ENCODE measurements at regions not wholly inside any gene's neighbourhood (a gene's known extent, or its start where the extent isn't known, plus 50 kb on each side); places are given as distances from the start of the nearest gene placed in this dataset.
"Not testable (repeated sequence)": the region's sequence is repeated elsewhere in the genome, so short reads cannot be mapped to it uniquely, and the experiment has no call there.

- no peak overlapping the region for H3K4me3 Mint-ChIP-seq
- H3K36me3 Mint-ChIP-seq, result no peaks in the 10 kb centered on the region
- no peak for ATAC-seq
- peaks cover 6% of the 10 kb centered on the region for H3K9me3 Mint-ChIP-seq
- no peaks in the 10 kb centered on the region for H3K4me1 Mint-ChIP-seq
- H3K27me3 Mint-ChIP-seq, result no peaks in the 10 kb centered on the region
- no peak overlapping the region for H3K27ac Mint-ChIP-seq
These were observed 863.4 kb downstream of the DNAH5 start for GRCh38 chr5:13081116-13081515.

DNA sequence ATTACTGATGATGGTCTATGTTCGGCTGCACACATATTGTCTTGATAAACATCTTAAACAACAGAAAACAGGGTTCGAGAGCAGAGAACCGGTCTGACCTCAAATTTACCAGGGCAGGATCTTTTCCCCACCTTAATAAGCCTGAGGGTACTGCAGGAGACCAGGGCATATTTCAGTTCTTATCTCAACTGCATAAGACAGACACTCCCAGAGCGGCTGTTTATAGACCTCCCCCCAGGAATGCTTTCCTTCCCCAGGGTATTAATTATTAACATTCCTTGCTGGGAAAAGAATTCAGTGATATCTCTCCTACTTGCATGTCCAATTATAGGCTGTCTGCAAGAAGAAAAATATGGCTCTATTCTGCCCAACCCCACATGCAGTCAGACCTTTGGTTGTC is 871.6 kb downstream of the DNAH5 start:
- not testable (repeated sequence) for ATAC-seq, H3K36me3 Mint-ChIP-seq, H3K27ac Mint-ChIP-seq, H3K4me1 Mint-ChIP-seq, H3K4me3 Mint-ChIP-seq, H3K27me3 Mint-ChIP-seq
- peaks cover 12% of the 10 kb centered on the region for H3K9me3 Mint-ChIP-seq

- no peak overlapping the region for H3K27ac Mint-ChIP-seq
- no peak overlapping the region for H3K4me3 Mint-ChIP-seq
- peaks cover 5% of the 10 kb centered on the region for H3K9me3 Mint-ChIP-seq
- no peaks in the 10 kb centered on the region for H3K36me3 Mint-ChIP-seq
- H3K4me1 Mint-ChIP-seq, result no peaks in the 10 kb centered on the region
- H3K27me3 Mint-ChIP-seq, result no peaks in the 10 kb centered on the region
- no peak for ATAC-seq
These were observed 881.4 kb downstream of the DNAH5 start for GRCh38 chr5:13063088-13063487.

GRCh38 chr5:13045897-13046551 is 898.5 kb downstream of the DNAH5 start:
- Mint-ChIP-seq H3K36me3 (no peaks in the 10 kb centered on the region), H3K4me3 (no peak overlapping the region), H3K27me3 (no peaks in the 10 kb centered on the region), H3K27ac (no peak overlapping the region), H3K9me3 (peaks cover 16% of the 10 kb centered on the region), H3K4me1 (no peaks in the 10 kb centered on the region)
- no peak for ATAC-seq

DNA sequence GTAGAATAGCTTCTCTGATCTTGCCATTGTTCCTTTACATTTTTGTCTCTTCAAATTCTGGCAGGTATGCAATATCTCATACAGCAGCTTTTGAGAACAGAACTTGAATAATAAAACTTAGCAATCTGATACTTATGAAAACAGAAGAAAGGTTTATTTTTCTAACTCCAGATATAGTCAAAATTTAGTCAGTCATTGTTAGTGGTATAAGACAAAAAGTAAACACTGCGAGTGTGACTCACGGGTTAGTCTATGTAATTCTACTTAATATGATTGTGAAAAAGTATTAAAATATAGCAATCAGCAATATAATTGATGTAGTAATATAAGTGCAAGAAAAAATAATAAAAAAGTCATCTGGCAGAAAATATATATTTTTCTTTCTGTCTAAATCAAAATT is 910.4 kb downstream of the DNAH5 start:
- no peaks in the 10 kb centered on the region for H3K4me1 Mint-ChIP-seq
- H3K36me3 Mint-ChIP-seq, result no peaks in the 10 kb centered on the region
- peaks cover 5% of the 10 kb centered on the region for H3K9me3 Mint-ChIP-seq
- no peak overlapping the region for H3K4me3 Mint-ChIP-seq
- no peak for ATAC-seq
- no peaks in the 10 kb centered on the region for H3K27me3 Mint-ChIP-seq
- no peak overlapping the region for H3K27ac Mint-ChIP-seq

GRCh38 chr5:13029211-13029610 is 915.3 kb downstream of the DNAH5 start:
- no peak for ATAC-seq
- no peaks in the 10 kb centered on the region for H3K36me3 Mint-ChIP-seq
- H3K4me1 Mint-ChIP-seq, result no peaks in the 10 kb centered on the region
- H3K4me3 Mint-ChIP-seq, result no peak overlapping the region
- H3K27ac Mint-ChIP-seq, result no peak overlapping the region
- H3K9me3 Mint-ChIP-seq, result peaks cover 5% of the 10 kb centered on the region
- no peaks in the 10 kb centered on the region for H3K27me3 Mint-ChIP-seq

DNA sequence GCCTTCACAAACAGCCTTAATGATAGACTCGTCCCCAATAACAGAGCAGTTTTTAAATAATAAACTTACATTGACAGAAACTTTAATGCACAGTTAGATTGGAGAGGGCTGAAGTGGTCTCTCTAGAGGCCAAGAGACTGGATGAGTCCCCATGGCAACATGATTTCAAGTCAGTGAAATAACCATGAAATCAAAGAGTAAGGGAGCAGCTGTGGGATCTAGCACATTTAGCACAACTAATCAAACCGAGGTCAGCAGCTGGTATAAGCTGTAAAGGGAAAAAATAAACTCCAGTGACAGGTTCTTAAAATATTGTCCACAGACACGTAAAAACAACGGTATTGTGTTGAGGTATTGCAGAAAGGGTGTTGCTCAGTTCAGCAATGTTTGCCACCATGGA is 916.6 kb downstream of the DNAH5 start:
- Mint-ChIP-seq H3K4me1 (no peaks in the 10 kb centered on the region), H3K27me3 (no peaks in the 10 kb centered on the region), H3K9me3 (peaks cover 5% of the 10 kb centered on the region), H3K4me3 (no peak overlapping the region), H3K27ac (no peak overlapping the region), H3K36me3 (no peaks in the 10 kb centered on the region)
- no peak for ATAC-seq

GRCh38 chr5:13019729-13020128 is 924.8 kb downstream of the DNAH5 start:
- ATAC-seq, result no peak
- Mint-ChIP-seq H3K4me3 (no peak overlapping the region), H3K9me3 (no peaks in the 10 kb centered on the region), H3K4me1 (no peaks in the 10 kb centered on the region), H3K36me3 (no peaks in the 10 kb centered on the region), H3K27ac (no peak overlapping the region), H3K27me3 (no peaks in the 10 kb centered on the region)

DNA sequence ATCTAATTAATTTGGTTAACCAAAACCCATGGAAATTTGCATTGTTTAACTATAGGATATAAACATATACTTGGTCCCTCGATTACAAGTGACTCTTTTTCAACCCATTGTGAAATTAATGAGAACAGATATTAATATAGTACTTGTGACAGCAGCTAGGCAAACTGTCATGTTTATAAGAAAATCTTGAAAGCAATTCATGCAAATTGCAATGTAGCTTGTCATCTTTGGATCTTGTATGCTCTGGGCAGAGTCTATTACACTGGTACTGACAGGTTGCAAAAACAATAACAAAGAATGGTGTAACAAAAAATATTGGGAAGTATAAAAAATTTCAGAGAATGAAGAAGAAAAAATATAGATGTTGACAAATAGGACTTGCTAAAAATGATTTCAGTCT is 941.0 kb downstream of the DNAH5 start:
- ATAC-seq, result no peak
- no peaks in the 10 kb centered on the region for H3K36me3 Mint-ChIP-seq
- no peaks in the 10 kb centered on the region for H3K4me1 Mint-ChIP-seq
- no peak overlapping the region for H3K27ac Mint-ChIP-seq
- no peak overlapping the region for H3K4me3 Mint-ChIP-seq
- no peaks in the 10 kb centered on the region for H3K27me3 Mint-ChIP-seq
- H3K9me3 Mint-ChIP-seq, result peaks cover 8% of the 10 kb centered on the region

DNA sequence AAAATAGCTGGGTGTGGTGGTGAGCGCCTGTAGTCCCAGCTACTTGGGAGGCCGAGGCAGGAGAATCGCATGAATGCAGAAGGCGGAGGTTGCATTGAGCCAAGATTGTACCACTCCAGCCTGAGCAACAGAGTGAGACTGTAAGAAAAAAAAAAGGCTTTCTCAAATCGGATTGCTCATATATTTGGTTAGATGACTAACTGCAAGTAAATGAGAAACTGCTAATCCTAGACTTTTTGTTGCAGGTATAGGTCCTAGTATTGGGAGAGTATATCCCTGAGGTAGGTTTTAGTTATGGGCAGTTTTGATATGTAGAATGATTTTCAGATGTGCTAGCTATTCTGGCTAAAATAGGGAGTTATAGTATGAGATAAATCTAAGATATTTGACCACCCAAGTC is 944.8 kb downstream of the DNAH5 start:
- Mint-ChIP-seq H3K4me1 (no peaks in the 10 kb centered on the region), H3K9me3 (peaks cover 6% of the 10 kb centered on the region), H3K4me3 (no peak overlapping the region), H3K27ac (no peak overlapping the region), H3K27me3 (no peaks in the 10 kb centered on the region), H3K36me3 (no peaks in the 10 kb centered on the region)
- ATAC-seq, result no peak

GRCh38 chr5:12985142-12985541 is 959.3 kb downstream of the DNAH5 start:
- H3K4me1 Mint-ChIP-seq, result no peaks in the 10 kb centered on the region
- no peaks in the 10 kb centered on the region for H3K27me3 Mint-ChIP-seq
- H3K27ac Mint-ChIP-seq, result no peak overlapping the region
- ATAC-seq, result no peak
- H3K36me3 Mint-ChIP-seq, result no peaks in the 10 kb centered on the region
- no peak overlapping the region for H3K4me3 Mint-ChIP-seq
- H3K9me3 Mint-ChIP-seq, result no peaks in the 10 kb centered on the region

GRCh38 chr5:12974856-12975255 is 969.6 kb downstream of the DNAH5 start:
- H3K36me3 Mint-ChIP-seq, result no peaks in the 10 kb centered on the region
- H3K4me1 Mint-ChIP-seq, result no peaks in the 10 kb centered on the region
- ATAC-seq, result no peak
- H3K27me3 Mint-ChIP-seq, result no peaks in the 10 kb centered on the region
- no peak overlapping the region for H3K4me3 Mint-ChIP-seq
- no peak overlapping the region for H3K27ac Mint-ChIP-seq
- no peaks in the 10 kb centered on the region for H3K9me3 Mint-ChIP-seq

GRCh38 chr5:12965804-12966203 is 978.7 kb downstream of the DNAH5 start:
- H3K36me3 Mint-ChIP-seq, result no peaks in the 10 kb centered on the region
- no peaks in the 10 kb centered on the region for H3K27me3 Mint-ChIP-seq
- H3K4me1 Mint-ChIP-seq, result no peaks in the 10 kb centered on the region
- peaks cover 3% of the 10 kb centered on the region for H3K9me3 Mint-ChIP-seq
- ATAC-seq, result no peak
- no peak overlapping the region for H3K27ac Mint-ChIP-seq
- H3K4me3 Mint-ChIP-seq, result no peak overlapping the region

GRCh38 chr5:12959713-12960112 is 984.8 kb downstream of the DNAH5 start:
- no peaks in the 10 kb centered on the region for H3K27me3 Mint-ChIP-seq
- H3K4me1 Mint-ChIP-seq, result no peaks in the 10 kb centered on the region
- no peak for ATAC-seq
- H3K36me3 Mint-ChIP-seq, result no peaks in the 10 kb centered on the region
- no peak overlapping the region for H3K27ac Mint-ChIP-seq
- H3K4me3 Mint-ChIP-seq, result no peak overlapping the region
- no peaks in the 10 kb centered on the region for H3K9me3 Mint-ChIP-seq

GRCh38 chr5:12952409-12952808 is 992.1 kb downstream of the DNAH5 start:
- Mint-ChIP-seq H3K27me3 (no peaks in the 10 kb centered on the region), H3K4me3 (no peak overlapping the region), H3K36me3 (no peaks in the 10 kb centered on the region), H3K27ac (no peak overlapping the region), H3K4me1 (no peaks in the 10 kb centered on the region), H3K9me3 (peaks cover 3% of the 10 kb centered on the region)
- no peak for ATAC-seq

GRCh38 chr5:12951846-12952245 is 992.6 kb downstream of the DNAH5 start:
- no peaks in the 10 kb centered on the region for H3K27me3 Mint-ChIP-seq
- no peaks in the 10 kb centered on the region for H3K4me1 Mint-ChIP-seq
- no peak overlapping the region for H3K27ac Mint-ChIP-seq
- ATAC-seq, result no peak
- H3K4me3 Mint-ChIP-seq, result no peak overlapping the region
- peaks cover 4% of the 10 kb centered on the region for H3K9me3 Mint-ChIP-seq
- no peaks in the 10 kb centered on the region for H3K36me3 Mint-ChIP-seq

DNA sequence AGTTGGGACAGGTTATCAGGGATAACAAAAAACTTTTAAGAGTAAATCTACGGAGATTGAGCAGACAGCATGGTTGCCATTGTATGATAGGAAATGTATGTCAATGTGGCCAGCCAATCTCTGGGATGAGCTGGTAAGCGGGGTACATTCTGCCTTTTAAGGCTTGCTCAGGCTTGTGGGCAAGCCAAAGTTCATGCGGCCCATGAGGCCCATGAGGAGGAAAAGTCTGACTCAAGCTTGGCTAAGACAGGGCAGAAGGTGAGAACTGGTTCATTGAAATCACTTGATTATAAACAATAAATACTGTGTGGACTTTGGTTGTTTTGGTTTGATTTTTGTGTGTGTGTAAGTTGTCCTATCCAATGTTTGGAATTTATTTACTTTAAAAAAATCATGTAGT is 997.1 kb downstream of the DNAH5 start:
- ATAC-seq, result no peak
- Mint-ChIP-seq H3K27ac (no peak overlapping the region), H3K27me3 (no peaks in the 10 kb centered on the region), H3K4me1 (no peaks in the 10 kb centered on the region), H3K36me3 (no peaks in the 10 kb centered on the region), H3K9me3 (peaks cover 3% of the 10 kb centered on the region), H3K4me3 (no peak overlapping the region)
